C4-2B (cell line): ENCODE measurements at regions not wholly inside any gene's neighbourhood (a gene's known extent, or its start where the extent isn't known, plus 50 kb on each side); places are given as distances from the start of the nearest gene placed in this dataset.

Experiments used
- ZFX ChIP-seq: fragments of 450-650 bp; IDR thresholded peaks from 2 replicates; pipeline ENCODE4 v1.6.1; 2017
- TF ChIP-seq, protein P1 (sequence below): fragments of 450-650 bp; conservative IDR thresholded peaks from 2 replicates; pipeline ENCODE4 v1.5.1; 2017; ENCODE audit warnings: mild to moderate bottlenecking

DNA sequence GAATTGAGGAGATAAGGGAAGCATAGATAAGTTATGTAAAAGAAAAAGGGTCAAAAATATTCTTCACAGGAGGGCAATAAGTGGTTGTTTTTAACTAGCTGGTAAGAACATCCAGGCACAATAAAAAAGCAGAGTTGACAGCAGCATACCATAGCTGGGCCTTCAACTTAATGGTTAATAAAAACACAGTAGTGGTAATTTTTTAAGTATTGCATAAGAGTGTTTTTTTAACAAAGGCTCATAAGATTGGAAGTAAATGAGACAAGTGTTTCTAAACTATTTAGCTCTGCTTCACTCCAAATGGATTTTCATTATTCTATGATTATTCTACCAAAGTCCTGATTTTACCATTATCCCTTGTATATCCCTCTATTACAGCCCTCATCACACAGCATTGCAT is 140.1 kb upstream of the TSPAN8 start:
- TF ChIP-seq, protein P1, sequence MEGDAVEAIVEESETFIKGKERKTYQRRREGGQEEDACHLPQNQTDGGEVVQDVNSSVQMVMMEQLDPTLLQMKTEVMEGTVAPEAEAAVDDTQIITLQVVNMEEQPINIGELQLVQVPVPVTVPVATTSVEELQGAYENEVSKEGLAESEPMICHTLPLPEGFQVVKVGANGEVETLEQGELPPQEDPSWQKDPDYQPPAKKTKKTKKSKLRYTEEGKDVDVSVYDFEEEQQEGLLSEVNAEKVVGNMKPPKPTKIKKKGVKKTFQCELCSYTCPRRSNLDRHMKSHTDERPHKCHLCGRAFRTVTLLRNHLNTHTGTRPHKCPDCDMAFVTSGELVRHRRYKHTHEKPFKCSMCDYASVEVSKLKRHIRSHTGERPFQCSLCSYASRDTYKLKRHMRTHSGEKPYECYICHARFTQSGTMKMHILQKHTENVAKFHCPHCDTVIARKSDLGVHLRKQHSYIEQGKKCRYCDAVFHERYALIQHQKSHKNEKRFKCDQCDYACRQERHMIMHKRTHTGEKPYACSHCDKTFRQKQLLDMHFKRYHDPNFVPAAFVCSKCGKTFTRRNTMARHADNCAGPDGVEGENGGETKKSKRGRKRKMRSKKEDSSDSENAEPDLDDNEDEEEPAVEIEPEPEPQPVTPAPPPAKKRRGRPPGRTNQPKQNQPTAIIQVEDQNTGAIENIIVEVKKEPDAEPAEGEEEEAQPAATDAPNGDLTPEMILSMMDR: no peak
- TF ChIP-seq ZFX: no peak
